BE2C (cell line): ENCODE measurements at regions not wholly inside any gene's neighbourhood (a gene's known extent, or its start where the extent isn't known, plus 50 kb on each side); places are given as distances from the start of the nearest gene placed in this dataset.
A peak's percentile ranks its signal among the peaks of the same experiment; 100 is the strongest.

Source experiments
- DNase-seq: peaks from one replicate; pipeline ENCODE4 v3.0.0-alpha.2; 2020
- H3K27me3 ChIP-seq: fragments of 250-450 bp; sonication (Bioruptor Pico); 2 replicates; pipeline ENCODE4 v1.5.1; 2020; ENCODE audit warnings: mild to moderate bottlenecking
- H3K36me3 ChIP-seq: fragments of 250-450 bp; sonication (Bioruptor Pico); 2 replicates; pipeline ENCODE4 v1.5.1; 2020; ENCODE audit warnings: mild to moderate bottlenecking
- H3K4me1 ChIP-seq: fragments of 250-450 bp; sonication (Bioruptor Pico); 2 replicates; pipeline ENCODE4 v1.5.1; 2020
- H3K4me3 ChIP-seq: 2 replicates; pipeline ENCODE4 v1.5.1; 2011; ENCODE audit warnings: low read depth, low read length
- H3K9me3 ChIP-seq: fragments of 250-450 bp; sonication (Bioruptor Pico); 2 replicates; pipeline ENCODE4 v1.5.1; 2020
- CTCF ChIP-seq: IDR thresholded peaks from 2 replicates; pipeline ENCODE4 v1.5.1; 2012; ENCODE audit warnings: mild to moderate bottlenecking, low read depth, low read length

- TF ChIP-seq CTCF = no peak
- Histone ChIP-seq H3K9me3 (no peaks in the 10 kb centered on the region; the same call in 1 of the 2 replicates), H3K36me3 (no peaks in the 10 kb centered on the region), H3K4me3 (no peak overlapping the region), H3K4me1 (no peaks in the 10 kb centered on the region), H3K27me3 (peaks cover 26% of the 10 kb centered on the region)
- DNase-seq = no peak
These were observed 93.2 kb upstream of the ADAMTS16 start for GRCh38 chr5:5046680-5047502.

- Histone ChIP-seq H3K27me3 (peaks cover 21% of the 10 kb centered on the region), H3K9me3 (no peaks in the 10 kb centered on the region), H3K4me1 (no peaks in the 10 kb centered on the region), H3K4me3 (no peak overlapping the region), H3K36me3 (no peaks in the 10 kb centered on the region)
- no peak for DNase-seq
- no peak for TF ChIP-seq CTCF
These were observed 89.3 kb upstream of the ADAMTS16 start for GRCh38 chr5:5050801-5051200.

- Histone ChIP-seq H3K9me3 (no peaks in the 10 kb centered on the region), H3K27me3 (peaks cover 34% of the 10 kb centered on the region), H3K4me1 (no peaks in the 10 kb centered on the region), H3K36me3 (no peaks in the 10 kb centered on the region), H3K4me3 (no peak overlapping the region)
- no peak for DNase-seq
- no peak for TF ChIP-seq CTCF
These were observed 84.4 kb upstream of the ADAMTS16 start for GRCh38 chr5:5055712-5056111.

DNA sequence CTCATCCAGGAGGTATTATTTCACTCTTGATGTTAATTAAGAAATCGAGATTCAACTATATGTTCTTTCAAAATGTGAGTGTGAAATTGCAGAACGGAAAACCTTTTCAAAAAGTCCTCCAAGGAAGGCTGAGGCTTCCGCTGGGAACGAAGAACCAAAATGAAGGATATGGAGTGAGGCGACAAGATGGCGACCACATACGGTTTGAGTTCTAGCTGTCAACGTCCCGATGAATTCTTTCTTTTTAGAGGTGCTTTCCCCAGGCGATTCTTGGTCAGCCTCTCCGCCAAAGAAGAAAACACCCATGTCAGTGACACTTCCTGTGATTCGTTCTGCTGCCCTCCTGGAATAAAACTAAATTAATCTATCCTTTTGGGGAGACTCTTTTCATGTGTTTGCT, 78.3 kb upstream of the ADAMTS16 start:
- H3K4me1 ChIP-seq = no peaks in the 10 kb centered on the region
- H3K27me3 ChIP-seq = peaks cover 25% of the 10 kb centered on the region
- no peaks in the 10 kb centered on the region for H3K36me3 ChIP-seq

DNA sequence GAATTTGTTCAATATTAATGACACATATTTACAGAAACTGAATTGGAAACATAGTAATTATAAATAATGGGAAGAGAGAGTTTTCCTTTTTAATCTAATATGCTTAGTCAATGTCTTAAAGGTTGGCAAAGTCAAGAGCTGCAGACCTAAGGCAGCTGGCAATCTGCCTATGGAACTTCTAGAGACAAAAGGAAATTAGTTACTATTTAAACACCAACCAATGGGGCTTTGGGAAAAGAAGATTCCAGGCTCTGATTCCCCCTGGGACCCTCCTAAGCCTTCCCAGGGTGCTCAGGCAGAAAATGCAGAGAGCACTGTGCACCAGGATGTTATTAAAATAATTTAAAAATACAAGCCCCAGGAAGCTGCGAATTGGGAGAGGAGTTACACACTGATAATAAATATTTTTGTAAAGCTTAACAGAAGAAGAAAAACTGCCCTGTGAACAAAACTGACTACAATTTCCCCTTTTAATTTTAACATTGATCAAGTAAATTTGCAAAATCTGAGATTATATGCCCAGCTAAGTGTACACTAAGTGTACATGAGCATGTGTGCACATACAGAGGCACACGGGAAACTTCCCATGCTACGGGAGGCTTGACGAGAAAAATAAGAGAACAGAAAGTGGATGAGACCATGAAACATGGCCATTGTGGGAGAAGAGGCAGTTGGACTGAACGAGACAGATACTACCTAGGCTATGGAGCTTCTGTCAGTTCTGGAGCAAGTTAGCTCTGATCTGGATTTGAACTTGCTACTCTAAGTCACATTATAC, 77.4 kb upstream of the ADAMTS16 start:
- no peaks in the 10 kb centered on the region for H3K36me3 ChIP-seq
- H3K9me3 ChIP-seq = no peaks in the 10 kb centered on the region
- no peak for DNase-seq
- no peak for TF ChIP-seq CTCF
- H3K4me1 ChIP-seq = no peaks in the 10 kb centered on the region
- H3K27me3 ChIP-seq = peaks cover 22% of the 10 kb centered on the region
- no peak overlapping the region for H3K4me3 ChIP-seq

More for the DNA sequence above, 78.3 kb upstream of the ADAMTS16 start:
- H3K4me3 ChIP-seq = no peak overlapping the region
- no peaks in the 10 kb centered on the region for H3K9me3 ChIP-seq
- DNase-seq = no peak
- TF ChIP-seq CTCF = no peak

DNA sequence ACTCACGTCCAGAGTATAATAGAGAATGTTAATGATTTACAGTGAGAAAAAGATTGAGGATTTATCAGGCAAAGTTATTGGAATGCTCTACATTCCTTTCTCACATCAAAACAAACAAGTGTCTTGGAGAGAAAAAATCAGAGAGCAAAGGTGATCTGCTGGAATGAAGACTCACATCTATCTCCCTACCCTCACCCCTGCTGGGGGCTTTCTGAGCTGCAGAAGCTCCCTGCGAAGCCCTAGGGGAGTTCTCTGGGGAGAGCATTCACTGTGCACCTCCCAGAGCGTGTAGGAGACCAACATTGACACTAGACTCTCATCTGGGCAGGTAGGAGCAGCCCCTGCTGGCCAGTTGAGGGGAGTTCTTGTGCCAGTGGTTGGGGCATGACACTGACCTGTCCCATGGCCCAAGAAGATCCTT, 76.6 kb upstream of the ADAMTS16 start:
- no peaks in the 10 kb centered on the region for H3K4me1 ChIP-seq
- peak; percentile 10; the same call in 1 of the 2 replicates for TF ChIP-seq CTCF
- no peak overlapping the region for H3K4me3 ChIP-seq
- H3K36me3 ChIP-seq = no peaks in the 10 kb centered on the region
- no peak for DNase-seq
- H3K27me3 ChIP-seq = peaks cover 17% of the 10 kb centered on the region
- no peaks in the 10 kb centered on the region for H3K9me3 ChIP-seq
